ENCODE measurements at regions not wholly inside any gene's neighbourhood (a gene's known extent, or its start where the extent isn't known, plus 50 kb on each side); places are given as distances from the start of the nearest gene placed in this dataset.

DNA sequence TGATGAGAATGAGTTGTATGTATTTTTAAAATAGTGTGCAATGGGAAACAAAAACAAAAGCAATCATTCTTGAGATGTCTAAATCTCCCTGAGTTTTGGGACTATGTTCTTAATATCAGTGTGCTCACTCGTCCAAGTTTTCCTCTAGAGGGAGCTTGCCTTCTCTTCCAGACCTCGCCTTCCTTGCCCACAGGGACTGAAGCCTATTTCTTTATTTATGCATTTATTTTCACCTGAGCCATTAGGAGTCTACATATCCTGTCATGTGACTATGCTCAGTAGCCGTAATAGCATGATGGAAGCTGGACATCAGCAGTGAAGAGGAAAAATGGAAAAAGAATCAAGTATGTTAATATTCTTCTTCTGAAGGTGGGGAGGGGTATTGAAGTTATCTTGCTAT is 131.2 kb downstream of the SH3BGRL2 start:
- DNase-seq (ENCODE audit: low read depth, low spot score) = no peak
- H3K4me3 Mint-ChIP-seq = no peak overlapping the region

DNA sequence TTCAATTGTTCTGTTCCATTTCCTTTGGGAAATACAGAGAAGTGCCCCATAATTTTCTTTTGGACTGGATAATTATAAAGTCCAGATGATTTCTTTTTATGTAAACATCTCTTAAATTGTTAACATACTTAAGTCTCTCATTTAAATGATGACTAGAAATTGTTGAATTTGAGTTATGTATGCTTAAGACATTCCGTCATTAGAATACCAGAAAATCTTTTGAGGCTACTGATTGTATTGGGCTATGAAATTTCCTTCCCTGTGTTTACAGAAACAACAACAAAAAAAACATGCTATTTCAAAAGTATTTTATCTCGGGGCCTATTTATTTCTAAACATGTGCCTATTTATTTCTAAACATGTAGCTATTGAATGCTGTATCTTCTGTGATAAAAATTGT is 125.4 kb downstream of the SH3BGRL2 start:
- Mint-ChIP-seq H3K27me3 (ENCODE audit: low read depth) (no peaks in the 10 kb centered on the region), H3K4me3 (no peak overlapping the region), H3K27ac (ENCODE audit: unreplicated experiment) (no peak overlapping the region), H3K9me3 (no peaks in the 10 kb centered on the region), H3K4me1 (no peaks in the 10 kb centered on the region), H3K36me3 (ENCODE audit: low read depth) (no peaks in the 10 kb centered on the region)
- no peak for DNase-seq (ENCODE audit: low read depth, low spot score)
- TF ChIP-seq, protein P1, sequence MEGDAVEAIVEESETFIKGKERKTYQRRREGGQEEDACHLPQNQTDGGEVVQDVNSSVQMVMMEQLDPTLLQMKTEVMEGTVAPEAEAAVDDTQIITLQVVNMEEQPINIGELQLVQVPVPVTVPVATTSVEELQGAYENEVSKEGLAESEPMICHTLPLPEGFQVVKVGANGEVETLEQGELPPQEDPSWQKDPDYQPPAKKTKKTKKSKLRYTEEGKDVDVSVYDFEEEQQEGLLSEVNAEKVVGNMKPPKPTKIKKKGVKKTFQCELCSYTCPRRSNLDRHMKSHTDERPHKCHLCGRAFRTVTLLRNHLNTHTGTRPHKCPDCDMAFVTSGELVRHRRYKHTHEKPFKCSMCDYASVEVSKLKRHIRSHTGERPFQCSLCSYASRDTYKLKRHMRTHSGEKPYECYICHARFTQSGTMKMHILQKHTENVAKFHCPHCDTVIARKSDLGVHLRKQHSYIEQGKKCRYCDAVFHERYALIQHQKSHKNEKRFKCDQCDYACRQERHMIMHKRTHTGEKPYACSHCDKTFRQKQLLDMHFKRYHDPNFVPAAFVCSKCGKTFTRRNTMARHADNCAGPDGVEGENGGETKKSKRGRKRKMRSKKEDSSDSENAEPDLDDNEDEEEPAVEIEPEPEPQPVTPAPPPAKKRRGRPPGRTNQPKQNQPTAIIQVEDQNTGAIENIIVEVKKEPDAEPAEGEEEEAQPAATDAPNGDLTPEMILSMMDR (conservative IDR thresholded peaks at IDR 0.05) = no peak

More for the DNA sequence above, 131.2 kb downstream of the SH3BGRL2 start:
- Mint-ChIP-seq H3K36me3 (ENCODE audit: low read depth) (no peaks in the 10 kb centered on the region), H3K9me3 (no peaks in the 10 kb centered on the region), H3K4me1 (no peaks in the 10 kb centered on the region), H3K27me3 (ENCODE audit: low read depth) (no peaks in the 10 kb centered on the region), H3K27ac (ENCODE audit: unreplicated experiment) (no peak overlapping the region)
- TF ChIP-seq, protein P1 (conservative IDR thresholded peaks at IDR 0.05) = peak; percentile 26

DNA sequence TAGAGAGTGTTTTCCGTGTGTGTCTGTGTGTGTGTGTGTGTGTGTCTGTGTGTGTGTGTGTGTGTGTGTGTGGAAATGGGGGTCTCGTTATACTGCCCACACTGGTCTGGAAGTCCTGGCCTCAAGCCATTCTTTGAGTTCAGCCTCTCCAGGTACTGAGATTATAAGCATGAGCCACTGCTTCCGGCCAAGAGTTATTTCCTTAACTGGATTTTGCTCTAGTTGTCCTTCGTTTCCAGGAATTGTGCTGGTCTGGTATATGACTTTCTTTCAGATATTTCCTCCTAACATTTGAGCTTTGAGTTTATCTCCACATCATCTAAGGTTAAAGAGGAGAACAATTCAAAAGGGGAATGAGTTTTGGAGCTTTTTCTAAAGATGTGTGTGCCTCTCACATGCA is 124.8 kb downstream of the SH3BGRL2 start:
- no peaks in the 10 kb centered on the region for H3K27me3 Mint-ChIP-seq (ENCODE audit: low read depth)
- H3K27ac Mint-ChIP-seq (ENCODE audit: unreplicated experiment) = no peak overlapping the region
- no peak overlapping the region for H3K4me3 Mint-ChIP-seq
- no peaks in the 10 kb centered on the region for H3K4me1 Mint-ChIP-seq
- no peaks in the 10 kb centered on the region for H3K36me3 Mint-ChIP-seq (ENCODE audit: low read depth)
- TF ChIP-seq, protein P1 (conservative IDR thresholded peaks at IDR 0.05) = no peak
- no peak for DNase-seq (ENCODE audit: low read depth, low spot score)
- no peaks in the 10 kb centered on the region for H3K9me3 Mint-ChIP-seq

Data from neural crest cell (in vitro differentiated cells).